IPS-18c (cell line): ENCODE measurements at regions not wholly inside any gene's neighbourhood (a gene's known extent, or its start where the extent isn't known, plus 50 kb on each side); places are given as distances from the start of the nearest gene placed in this dataset.

Experiments
- H3K4me3 ChIP-seq: 2 replicates; pipeline ENCODE4 v1.7.0; 2013; ENCODE audit warnings: low read depth, mild to moderate bottlenecking, low read length, moderate library complexity; ENCODE audit not compliant: insufficient read depth
- H3K9me3 ChIP-seq: one replicate; pipeline ENCODE4 v1.6.1; 2013; ENCODE audit warnings: mild to moderate bottlenecking, low read length, moderate library complexity; ENCODE audit not compliant: control insufficient read depth, insufficient read depth

DNA sequence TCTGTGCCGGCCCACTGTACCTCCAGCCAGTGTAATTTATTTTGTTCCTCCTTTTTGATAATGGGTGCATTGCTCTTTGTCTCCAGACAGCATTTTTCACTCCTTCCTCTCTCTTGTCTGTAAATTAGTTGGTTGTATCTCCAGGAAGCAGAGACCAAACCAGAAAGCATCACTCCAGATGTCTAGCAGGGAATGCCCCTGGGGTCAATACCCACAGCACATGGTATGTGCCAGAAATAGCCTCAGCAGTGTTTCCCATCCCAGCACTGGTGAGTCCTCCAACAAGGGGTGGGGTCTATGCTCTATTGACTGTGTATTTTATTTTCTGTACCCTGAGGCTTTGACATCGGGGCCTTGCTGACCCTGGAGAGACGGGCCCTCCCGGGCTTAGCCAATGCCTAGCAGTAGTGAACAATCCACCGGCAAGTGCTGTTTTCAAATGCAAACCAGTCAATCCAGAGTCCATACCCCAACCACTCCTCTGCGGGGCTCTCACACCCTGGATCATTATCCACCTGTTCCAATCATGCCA is 50.2 kb upstream of the FZD10 start:
- Histone ChIP-seq H3K4me3 (no peak overlapping the region), H3K9me3 (no peaks in the 10 kb centered on the region)
